Mesothelial cell of epicardium (in vitro differentiated cells): ENCODE measurements at regions not wholly inside any gene's neighbourhood (a gene's known extent, or its start where the extent isn't known, plus 50 kb on each side); places are given as distances from the start of the nearest gene placed in this dataset.

Experiments used
- DNase-seq, 2 experiments: peaks; one replicate each; pipeline ENCODE4 v3.0.0; 2021; ENCODE audit warnings: low spot score in 2 of 2; ENCODE audit not compliant: unreplicated experiment in 2 of 2
- H3K27ac Mint-ChIP-seq: 2 replicates; pipeline ENCODE4 v1.8.0; 2021; ENCODE audit warnings: mixed read lengths
- H3K27me3 Mint-ChIP-seq: 2 replicates; pipeline ENCODE4 v1.8.0; 2021; ENCODE audit warnings: low read depth, mixed read lengths
- H3K36me3 Mint-ChIP-seq: 2 replicates; pipeline ENCODE4 v1.8.0; 2021; ENCODE audit warnings: mixed read lengths
- H3K4me1 Mint-ChIP-seq: 2 replicates; pipeline ENCODE4 v1.8.0; 2021; ENCODE audit warnings: mixed read lengths
- H3K4me3 Mint-ChIP-seq: 2 replicates; pipeline ENCODE4 v1.8.0; 2021; ENCODE audit warnings: mild to moderate bottlenecking, moderate library complexity, mixed read lengths
- H3K9me3 Mint-ChIP-seq: 2 replicates; pipeline ENCODE4 v1.8.0; 2021; ENCODE audit warnings: mixed read lengths
- TF ChIP-seq, protein P1 (sequence below): fragments of 200-600 bp; sonication (generic); IDR thresholded peaks from one replicate; pipeline ENCODE4 v1.5.0; 2021; ENCODE audit warnings: antibody characterized with exemption; ENCODE audit not compliant: unreplicated experiment

DNA sequence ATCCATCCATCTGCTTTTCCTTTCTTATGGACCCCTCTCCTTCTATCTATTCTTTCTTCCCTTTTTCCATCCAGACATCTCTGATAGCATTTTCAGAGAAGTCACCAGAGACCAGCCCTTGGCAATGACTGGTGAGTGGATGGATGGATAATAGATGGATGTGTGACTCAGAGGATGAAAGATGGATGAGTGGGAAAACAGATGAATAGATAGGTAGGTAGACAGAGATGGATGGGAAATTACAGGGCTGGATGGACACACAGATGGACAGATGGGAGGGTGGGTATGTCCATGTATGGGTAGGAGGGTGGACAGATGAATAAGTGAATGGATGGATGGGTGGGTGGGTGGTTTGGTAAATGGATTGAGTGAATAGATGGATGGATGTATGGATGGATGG, 101.0 kb downstream of the LITAF start:
- Mint-ChIP-seq H3K27ac (no peak overlapping the region), H3K27me3 (no peaks in the 10 kb centered on the region), H3K9me3 (peaks cover 41% of the 10 kb centered on the region), H3K36me3 (no peaks in the 10 kb centered on the region), H3K4me1 (no peaks in the 10 kb centered on the region), H3K4me3 (no peak overlapping the region)
- TF ChIP-seq, protein P1, sequence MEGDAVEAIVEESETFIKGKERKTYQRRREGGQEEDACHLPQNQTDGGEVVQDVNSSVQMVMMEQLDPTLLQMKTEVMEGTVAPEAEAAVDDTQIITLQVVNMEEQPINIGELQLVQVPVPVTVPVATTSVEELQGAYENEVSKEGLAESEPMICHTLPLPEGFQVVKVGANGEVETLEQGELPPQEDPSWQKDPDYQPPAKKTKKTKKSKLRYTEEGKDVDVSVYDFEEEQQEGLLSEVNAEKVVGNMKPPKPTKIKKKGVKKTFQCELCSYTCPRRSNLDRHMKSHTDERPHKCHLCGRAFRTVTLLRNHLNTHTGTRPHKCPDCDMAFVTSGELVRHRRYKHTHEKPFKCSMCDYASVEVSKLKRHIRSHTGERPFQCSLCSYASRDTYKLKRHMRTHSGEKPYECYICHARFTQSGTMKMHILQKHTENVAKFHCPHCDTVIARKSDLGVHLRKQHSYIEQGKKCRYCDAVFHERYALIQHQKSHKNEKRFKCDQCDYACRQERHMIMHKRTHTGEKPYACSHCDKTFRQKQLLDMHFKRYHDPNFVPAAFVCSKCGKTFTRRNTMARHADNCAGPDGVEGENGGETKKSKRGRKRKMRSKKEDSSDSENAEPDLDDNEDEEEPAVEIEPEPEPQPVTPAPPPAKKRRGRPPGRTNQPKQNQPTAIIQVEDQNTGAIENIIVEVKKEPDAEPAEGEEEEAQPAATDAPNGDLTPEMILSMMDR = no peak
- DNase-seq = no peak

GRCh38 chr16:11487289-11487688, 99.4 kb downstream of the LITAF start:
- Mint-ChIP-seq H3K4me1 (no peaks in the 10 kb centered on the region), H3K27ac (no peak overlapping the region), H3K9me3 (peaks cover 39% of the 10 kb centered on the region), H3K27me3 (no peaks in the 10 kb centered on the region), H3K36me3 (no peaks in the 10 kb centered on the region), H3K4me3 (no peak overlapping the region)
- TF ChIP-seq, protein P1 = no peak
- DNase-seq = no peak

DNA sequence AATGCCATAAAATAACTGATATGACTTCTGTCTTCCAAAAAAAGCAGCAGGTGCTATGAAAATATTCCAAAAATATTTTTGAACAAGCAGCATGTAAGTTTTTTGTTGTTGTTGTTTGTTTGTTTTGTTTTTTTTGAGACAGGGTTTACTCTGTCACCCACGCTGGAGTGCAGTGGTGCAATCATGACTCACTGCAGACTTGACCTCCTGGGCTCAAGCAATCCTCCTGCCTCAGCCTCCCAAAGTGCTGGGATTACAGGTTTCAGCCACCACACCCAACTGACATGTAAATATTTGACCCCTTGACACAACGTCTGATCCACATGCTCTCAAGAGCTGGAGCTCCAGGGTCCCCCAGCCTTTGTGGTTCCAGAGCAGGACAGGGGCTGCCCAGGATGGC, 98.4 kb downstream of the LITAF start:
- no peaks in the 10 kb centered on the region for H3K27me3 Mint-ChIP-seq
- no peak overlapping the region for H3K27ac Mint-ChIP-seq
- no peaks in the 10 kb centered on the region for H3K4me1 Mint-ChIP-seq
- H3K9me3 Mint-ChIP-seq = peaks cover 34% of the 10 kb centered on the region
- TF ChIP-seq, protein P1 = no peak
- H3K36me3 Mint-ChIP-seq = no peaks in the 10 kb centered on the region
- no peak overlapping the region for H3K4me3 Mint-ChIP-seq
- no peak for DNase-seq

DNA sequence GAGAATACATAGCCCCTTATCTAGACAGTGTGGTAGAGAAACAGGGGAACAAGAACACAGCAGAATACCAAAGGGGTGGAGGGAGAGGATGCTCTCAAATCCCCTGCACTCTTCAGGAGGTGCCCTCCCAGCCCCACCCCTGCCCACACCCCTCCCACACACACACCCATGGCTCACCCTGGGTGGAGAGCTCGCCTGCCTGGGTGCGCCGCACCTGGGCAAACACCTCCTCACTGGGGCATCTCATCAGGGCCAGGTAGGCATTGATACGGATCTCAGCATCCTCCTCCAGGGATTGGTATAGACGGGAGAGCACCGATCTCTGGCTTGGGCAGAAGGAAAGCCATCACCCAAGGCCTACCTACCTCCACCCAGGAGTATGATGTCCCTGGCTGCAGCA, 95.2 kb downstream of the LITAF start:
- TF ChIP-seq, protein P1 = no peak
- no peak overlapping the region for H3K4me3 Mint-ChIP-seq
- H3K4me1 Mint-ChIP-seq = peaks cover 3% of the 10 kb centered on the region
- no peaks in the 10 kb centered on the region for H3K36me3 Mint-ChIP-seq
- no peak for DNase-seq
- no peaks in the 10 kb centered on the region for H3K27me3 Mint-ChIP-seq
- no peak overlapping the region for H3K27ac Mint-ChIP-seq
- H3K9me3 Mint-ChIP-seq = peaks cover 17% of the 10 kb centered on the region

GRCh38 chr16:11492808-11493530, 93.8 kb downstream of the LITAF start:
- no peak overlapping the region for H3K27ac Mint-ChIP-seq
- no peak overlapping the region for H3K4me3 Mint-ChIP-seq
- H3K27me3 Mint-ChIP-seq = no peaks in the 10 kb centered on the region
- TF ChIP-seq, protein P1 = no peak
- H3K4me1 Mint-ChIP-seq = peaks cover 18% of the 10 kb centered on the region
- no peaks in the 10 kb centered on the region for H3K36me3 Mint-ChIP-seq
- H3K9me3 Mint-ChIP-seq = peaks cover 17% of the 10 kb centered on the region
- DNase-seq = no peak
